CD14-positive monocyte (primary cell): ENCODE measurements at regions not wholly inside any gene's neighbourhood (a gene's known extent, or its start where the extent isn't known, plus 50 kb on each side); places are given as distances from the start of the nearest gene placed in this dataset.
A peak's percentile ranks its signal among the peaks of the same experiment; 100 is the strongest.

Experiments used
- DNase-seq, 3 donors: peaks; one replicate each; pipeline ENCODE4 v3.0.0-alpha.2; 2011 to 2022
- H2AFZ ChIP-seq: 2 replicates; pipeline ENCODE4 v1.6.0; 2012; ENCODE audit warnings: mild to moderate bottlenecking, low read depth, low read length, inconsistent platforms; ENCODE audit not compliant: insufficient read depth, poor library complexity, severe bottlenecking
- H3K27ac ChIP-seq, 2 donors: 1 replicate in 1 of 2; 2 replicates in 1 of 2; pipeline ENCODE4 v1.5.1; 2012 to 2013; ENCODE audit warnings: low read length in 2 of 2, control low read depth in 1 of 2, inconsistent platforms in 1 of 2, low read depth in 1 of 2, mild to moderate bottlenecking in 1 of 2
- H3K27me3 ChIP-seq, 2 donors: one replicate each; pipeline versions ENCODE4 v1.6.0 to v1.6.1; 2011 to 2013; ENCODE audit warnings: low read length in 2 of 2; ENCODE audit not compliant: control insufficient read depth in 2 of 2, insufficient read depth in 2 of 2
- H3K36me3 ChIP-seq, 2 donors: replicated peaks in 1 of 2; 1 replicate in 1 of 2; 2 replicates in 1 of 2; pipeline versions ENCODE4 v1.5.1 to v1.6.1; 2012 to 2013; ENCODE audit warnings: low read length in 2 of 2, control low read depth in 1 of 2, inconsistent platforms in 1 of 2, mild to moderate bottlenecking in 1 of 2; ENCODE audit not compliant: insufficient read depth in 2 of 2, control insufficient read depth in 1 of 2
- H3K4me1 ChIP-seq, 2 donors: 1 replicate in 1 of 2; 2 replicates in 1 of 2; pipeline versions ENCODE4 v1.5.1 to v1.6.1; 2012 to 2013; ENCODE audit warnings: low read length in 2 of 2, control low read depth in 1 of 2, inconsistent platforms in 1 of 2, mild to moderate bottlenecking in 1 of 2, moderate library complexity in 1 of 2; ENCODE audit not compliant: insufficient read depth in 2 of 2, control insufficient read depth in 1 of 2
- H3K4me2 ChIP-seq: replicated peaks from 2 replicates; pipeline ENCODE3; 2012; ENCODE audit warnings: low read length, moderate library complexity, mild to moderate bottlenecking; ENCODE audit not compliant: poor library complexity, severe bottlenecking; ENCODE audit errors: extremely low read depth
- H3K4me3 ChIP-seq, 3 experiments: fragments of 200-600 bp in 1 of 3; sonication (generic) in 1 of 3; replicated peaks in 1 of 3; 1 replicate in 2 of 3; 2 replicates in 1 of 3; pipeline ENCODE4 v1.5.1; 2011 to 2013; ENCODE audit warnings: low read length in 3 of 3, mild to moderate bottlenecking in 3 of 3, control low read depth in 2 of 3, low read depth in 2 of 3, inconsistent platforms in 1 of 3, moderate library complexity in 1 of 3
- H3K79me2 ChIP-seq: 2 replicates; pipeline ENCODE4 v1.6.0; 2012; ENCODE audit warnings: mild to moderate bottlenecking, control low read depth, inconsistent platforms, low read length, moderate library complexity; ENCODE audit not compliant: insufficient read depth
- H3K9ac ChIP-seq: 2 replicates; pipeline ENCODE4 v1.6.0; 2017; ENCODE audit warnings: low read length, mild to moderate bottlenecking; ENCODE audit not compliant: insufficient read depth, poor library complexity, severe bottlenecking
- H3K9me3 ChIP-seq, 2 donors: replicated peaks in 1 of 2; 1 replicate in 1 of 2; 2 replicates in 1 of 2; pipeline versions ENCODE4 v1.5.1 to v1.6.1; 2012 to 2013; ENCODE audit warnings: low read length in 2 of 2, control low read depth in 1 of 2; ENCODE audit not compliant: control insufficient read depth in 1 of 2, insufficient read depth in 1 of 2
- H4K20me1 ChIP-seq: 2 replicates; pipeline ENCODE4 v1.6.0; 2012; ENCODE audit warnings: mild to moderate bottlenecking, low read length, control low read depth, moderate library complexity; ENCODE audit not compliant: insufficient read depth
- H3K27ac Mint-ChIP-seq, 7 donors: one replicate each; pipeline ENCODE4 v1.8.0; 2020; ENCODE audit warnings: mild to moderate bottlenecking in 7 of 7, mixed read lengths in 7 of 7, moderate library complexity in 6 of 7, inconsistent platforms in 2 of 7
- H3K27me3 Mint-ChIP-seq, 3 donors: one replicate each; pipeline ENCODE4 v1.8.0; 2021 to 2022; ENCODE audit warnings: low read depth in 3 of 3, mild to moderate bottlenecking in 3 of 3, mixed read lengths in 3 of 3, moderate library complexity in 3 of 3, inconsistent platforms in 1 of 3
- H3K36me3 Mint-ChIP-seq, 2 donors: one replicate each; pipeline ENCODE4 v1.8.0; 2020; ENCODE audit warnings: mixed read lengths in 2 of 2, inconsistent platforms in 1 of 2, mild to moderate bottlenecking in 1 of 2
- H3K4me1 Mint-ChIP-seq: one replicate; pipeline ENCODE4 v1.8.0; 2020; ENCODE audit warnings: mild to moderate bottlenecking, mixed read lengths
- H3K4me3 Mint-ChIP-seq, 2 donors: one replicate each; pipeline ENCODE4 v1.8.0; 2020; ENCODE audit warnings: mild to moderate bottlenecking in 2 of 2, mixed read lengths in 2 of 2, moderate library complexity in 1 of 2
- H3K9me3 Mint-ChIP-seq, 7 donors: one replicate each; pipeline ENCODE4 v1.8.0; 2020 to 2022; ENCODE audit warnings: mixed read lengths in 7 of 7, mild to moderate bottlenecking in 6 of 7, moderate library complexity in 6 of 7, inconsistent platforms in 2 of 7
- CTCF ChIP-seq: fragments of 200-600 bp; IDR thresholded peaks from one replicate; pipeline ENCODE4 v1.8.0; 2022; ENCODE audit warnings: antibody characterized with exemption, mild to moderate bottlenecking
- WGBS: methylation state at CpG from one replicate; pipeline ENCODE4 v1.1.5; 2013; ENCODE audit warnings: missing lambda C conversion rate; ENCODE audit not compliant: insufficient coverage; 5-methylcytosine and 5-hydroxymethylcytosine counted together
- intact Hi-C, 2 donors: fragments of 100-400 bp; cut with micrococcal nuclease; formaldehyde crosslinking; loops; one replicate each; pipeline versions ENCODE4 v1.15.0 to v1.15.1; 2023

- H3K27ac ChIP-seq: no peak overlapping the region
- H3K36me3 Mint-ChIP-seq: no peaks in the 10 kb centered on the region
- H3K4me3 Mint-ChIP-seq: no peak overlapping the region
- DNase-seq: peak in 1 of 3 donors; percentile 7
- H4K20me1 ChIP-seq: no peaks in the 10 kb centered on the region
- no peak overlapping the region for H3K9ac ChIP-seq
- no peaks in the 10 kb centered on the region for H3K27me3 Mint-ChIP-seq
- no peak overlapping the region for H3K4me3 ChIP-seq
- H3K27ac Mint-ChIP-seq: no peak overlapping the region
- H3K36me3 ChIP-seq: no peaks in the 10 kb centered on the region
- no peaks in the 10 kb centered on the region for H3K4me1 ChIP-seq
- WGBS: 23% methylated on average over 19 of the region's 21 CpGs
- TF ChIP-seq CTCF: peak; percentile 79
- H3K79me2 ChIP-seq: no peaks in the 10 kb centered on the region
- no peaks in the 10 kb centered on the region for H3K9me3 ChIP-seq
- no peaks in the 10 kb centered on the region for H3K9me3 Mint-ChIP-seq
- no peaks in the 10 kb centered on the region for H3K4me1 Mint-ChIP-seq
- no peak overlapping the region for H2AFZ ChIP-seq
- intact Hi-C loops: no loop called here
- H3K4me2 ChIP-seq: no peak overlapping the region
- H3K27me3 ChIP-seq: no peaks in the 10 kb centered on the region
Observed at GRCh38 chr18:37778417-37779165, 213.0 kb upstream of the CELF4 start.

- no peaks in the 10 kb centered on the region for H3K36me3 ChIP-seq
- intact Hi-C loops: no loop called here
- H3K27ac Mint-ChIP-seq: no peak overlapping the region
Observed at GRCh38 chr18:37769826-37770225, 204.2 kb upstream of the CELF4 start.

More at GRCh38 chr18:37769826-37770225, 204.2 kb upstream of the CELF4 start:
- Mint-ChIP-seq H3K9me3 (peaks cover 0 to 9% (median 4%) of the 10 kb centered on the region in 7 donors), H3K36me3 (no peaks in the 10 kb centered on the region), H3K4me3 (no peak overlapping the region), H3K27me3 (no peaks in the 10 kb centered on the region), H3K4me1 (no peaks in the 10 kb centered on the region)
- WGBS: 40% methylated on average over 1 of the region's 1 CpG
- Histone ChIP-seq H3K9ac (no peak overlapping the region), H3K79me2 (no peaks in the 10 kb centered on the region), H2AFZ (no peak overlapping the region), H3K27me3 (no peaks in the 10 kb centered on the region), H3K9me3 (peaks cover 0 to 4% of the 10 kb centered on the region in 2 donors), H3K4me3 (no peak overlapping the region), H3K27ac (no peak overlapping the region), H3K4me1 (no peaks in the 10 kb centered on the region), H4K20me1 (no peaks in the 10 kb centered on the region), H3K4me2 (no peak overlapping the region)
- TF ChIP-seq CTCF: no peak
- DNase-seq: no peak
